IMR-90 (cell line): ENCODE measurements at regions not wholly inside any gene's neighbourhood (a gene's known extent, or its start where the extent isn't known, plus 50 kb on each side); places are given as distances from the start of the nearest gene placed in this dataset.

Source experiments
- ATAC-seq: fragments of 200-7000 bp; cut with Tn5 transposase; 2 replicates; pipeline ENCODE4 v1.9.1; 2020; ENCODE audit warnings: low read depth, mild to moderate bottlenecking, moderate library complexity
- BruUV-seq: library from RNA; stranded (reverse); fragments of 400-500 nt; replicated peaks from 2 replicates; lab custom pipeline; 2021; lab: Mats Ljungman, UMichigan
- CTCF ChIA-PET: fragments of 300-600 bp; formaldehyde crosslinking; extraction: SDS; loops from one replicate; lab custom pipeline; 2021; ENCODE audit warnings: antibody characterized with exemption; lab: Yijun Ruan, JAX
- POLR2A ChIA-PET: fragments of 300-600 bp; sonication (Branson Sonifier 250); formaldehyde crosslinking; loops from one replicate; lab custom pipeline; 2022; ENCODE audit warnings: antibody characterized with exemption; ENCODE audit not compliant: unreplicated experiment; lab: Charles Lee
- DNase-seq: peaks from one replicate; pipeline ENCODE4 v3.0.0; 2013
- H2AFZ ChIP-seq: replicated peaks from 2 replicates; pipeline ENCODE3; 2013; ENCODE audit warnings: low read length, mild to moderate bottlenecking; ENCODE audit not compliant: poor library complexity
- H2AK5ac ChIP-seq: 2 replicates; pipeline ENCODE4 v1.6.1; 2013; ENCODE audit warnings: low read depth, low read length, inconsistent platforms
- H2AK9ac ChIP-seq: replicated peaks from 2 replicates; pipeline ENCODE3; 2013; ENCODE audit warnings: mild to moderate bottlenecking, low read depth, low read length, moderate library complexity; ENCODE audit not compliant: poor library complexity
- H2BK120ac ChIP-seq: 2 replicates; pipeline ENCODE4 v1.6.1; 2013; ENCODE audit warnings: low read depth, low read length, inconsistent platforms
- H2BK15ac ChIP-seq: 3 replicates; pipeline ENCODE4 v1.6.1; 2013; ENCODE audit warnings: low read depth, low read length, inconsistent platforms
- H2BK20ac ChIP-seq: 2 replicates; pipeline ENCODE4 v1.6.1; 2013; ENCODE audit warnings: low read depth, mild to moderate bottlenecking, inconsistent platforms, low read length, moderate library complexity
- H2BK5ac ChIP-seq: 2 replicates; pipeline ENCODE4 v1.6.1; 2013; ENCODE audit warnings: mild to moderate bottlenecking, low read depth, low read length, inconsistent platforms; ENCODE audit not compliant: poor library complexity, severe bottlenecking
- H3K14ac ChIP-seq: replicated peaks from 2 replicates; pipeline ENCODE4 v1.6.1; 2013; ENCODE audit warnings: low read depth, low read length, inconsistent platforms
- H3K18ac ChIP-seq: 2 replicates; pipeline ENCODE4 v1.6.1; 2013; ENCODE audit warnings: low read depth, low read length, control low read depth
- H3K23ac ChIP-seq: 2 replicates; pipeline ENCODE4 v1.6.1; 2013; ENCODE audit warnings: low read depth, low read length, inconsistent platforms
- H3K27ac ChIP-seq: 2 replicates; pipeline ENCODE4 v1.5.1; 2013; ENCODE audit warnings: mild to moderate bottlenecking, control low read depth, low read length; ENCODE audit not compliant: insufficient read depth
- H3K27me3 ChIP-seq: 2 replicates; pipeline ENCODE4 v1.6.1; 2013; ENCODE audit warnings: low read length; ENCODE audit not compliant: control insufficient read depth, insufficient read depth
- H3K36me3 ChIP-seq: 2 replicates; pipeline ENCODE4 v1.6.1; 2013; ENCODE audit warnings: low read length, mixed read lengths; ENCODE audit not compliant: control insufficient read depth, insufficient read depth
- H3K4ac ChIP-seq: 2 replicates; pipeline ENCODE4 v1.6.1; 2013; ENCODE audit warnings: low read depth, low read length, inconsistent platforms
- H3K4me1 ChIP-seq: 2 replicates; pipeline ENCODE4 v1.6.1; 2013; ENCODE audit warnings: low read length, mixed read lengths; ENCODE audit not compliant: control insufficient read depth, insufficient read depth
- H3K4me2 ChIP-seq: 2 replicates; pipeline ENCODE4 v1.6.1; 2013; ENCODE audit warnings: low read depth, mild to moderate bottlenecking, control low read depth, low read length, moderate library complexity
- H3K4me3 ChIP-seq: 2 replicates; pipeline ENCODE4 v1.5.1; 2013; ENCODE audit warnings: low read depth, mild to moderate bottlenecking, control low read depth, low read length, moderate library complexity; ENCODE audit not compliant: insufficient read depth
- H3K56ac ChIP-seq: 2 replicates; pipeline ENCODE4 v1.6.1; 2013; ENCODE audit warnings: low read length, inconsistent platforms; ENCODE audit not compliant: insufficient read depth; ENCODE audit errors: extremely low read depth
- H3K79me1 ChIP-seq, 2 experiments: 2 replicates each; pipeline ENCODE4 v1.6.1; 2013; ENCODE audit warnings: low read length in 2 of 2, inconsistent platforms in 1 of 2, low read depth in 1 of 2
- H3K9ac ChIP-seq: 2 replicates; pipeline ENCODE4 v1.6.1; 2013; ENCODE audit warnings: low read depth, low read length, control low read depth
- H3K9me1 ChIP-seq: 2 replicates; pipeline ENCODE4 v1.6.1; 2013; ENCODE audit warnings: low read length, inconsistent platforms; ENCODE audit not compliant: insufficient read depth
- H3K9me3 ChIP-seq: 2 replicates; pipeline ENCODE4 v1.6.1; 2013; ENCODE audit warnings: low read length; ENCODE audit not compliant: control insufficient read depth, insufficient read depth
- H4K20me1 ChIP-seq: 2 replicates; pipeline ENCODE4 v1.6.1; 2013; ENCODE audit warnings: low read length, inconsistent platforms; ENCODE audit not compliant: insufficient read depth
- H4K5ac ChIP-seq: 2 replicates; pipeline ENCODE4 v1.6.1; 2013; ENCODE audit warnings: mild to moderate bottlenecking, low read depth, low read length, control low read depth
- H4K8ac ChIP-seq, 2 experiments: 2 replicates each; pipeline ENCODE4 v1.6.1; 2013; ENCODE audit warnings: low read depth in 2 of 2, low read length in 2 of 2, control low read depth in 1 of 2, inconsistent platforms in 1 of 2
- H4K91ac ChIP-seq: 2 replicates; pipeline ENCODE4 v1.6.1; 2013; ENCODE audit warnings: low read depth, low read length, inconsistent platforms; ENCODE audit not compliant: insufficient read depth
- BHLHE40 ChIP-seq: fragments of 150-350 bp; IDR thresholded peaks from 2 replicates; pipeline ENCODE4 v1.6.1; 2016; ENCODE audit warnings: mild to moderate bottlenecking, low read depth, low read length
- CEBPB ChIP-seq: IDR thresholded peaks from 2 replicates; pipeline ENCODE4 v1.6.1; 2012; ENCODE audit warnings: low read depth, low read length, improper control_type of control experiment
- CHD1 ChIP-seq: IDR thresholded peaks from 2 replicates; pipeline ENCODE4 v1.6.1; 2012; ENCODE audit warnings: low read depth, low read length, improper control_type of control experiment
- CTCF ChIP-seq: conservative IDR thresholded peaks from 2 replicates; pipeline ENCODE4 v1.5.1; 2012; ENCODE audit warnings: mild to moderate bottlenecking, low read depth, low read length, improper control_type of control experiment
- ELK1 ChIP-seq: fragments of 150-350 bp; IDR thresholded peaks from 2 replicates; pipeline ENCODE4 v1.6.1; 2016; ENCODE audit warnings: low read depth, mild to moderate bottlenecking, low read length, moderate library complexity, borderline replicate concordance
- FOS ChIP-seq: fragments of 150-350 bp; IDR thresholded peaks from 2 replicates; pipeline ENCODE4 v1.6.1; 2016; ENCODE audit warnings: low read depth, low read length
- MAZ ChIP-seq: IDR thresholded peaks from 2 replicates; pipeline ENCODE4 v1.6.1; 2012; ENCODE audit warnings: low read depth, mild to moderate bottlenecking, low read length, improper control_type of control experiment, moderate library complexity, borderline replicate concordance
- NFE2L2 ChIP-seq: fragments of 150-350 bp; IDR thresholded peaks from 2 replicates; pipeline ENCODE4 v1.6.1; 2016; ENCODE audit warnings: low read depth, mild to moderate bottlenecking, low read length
- POLR2A ChIP-seq: IDR thresholded peaks from 2 replicates; pipeline ENCODE4 v1.6.1; 2012; ENCODE audit warnings: mild to moderate bottlenecking, low read depth, low read length
- RAD21 ChIP-seq: IDR thresholded peaks from 2 replicates; pipeline ENCODE4 v1.6.1; 2012; ENCODE audit warnings: low read length, improper control_type of control experiment
- SMC3 ChIP-seq: fragments of 150-350 bp; IDR thresholded peaks from 2 replicates; pipeline ENCODE4 v1.6.1; 2016; ENCODE audit warnings: low read depth, mild to moderate bottlenecking, antibody characterized with exemption, low read length, moderate library complexity
- USF2 ChIP-seq: fragments of 150-350 bp; IDR thresholded peaks from 2 replicates; pipeline ENCODE4 v1.6.1; 2017; ENCODE audit warnings: mild to moderate bottlenecking, antibody characterized with exemption, low read length, low read depth
- WGBS, 2 experiments: methylation state at CpG; one replicate each; pipeline versions ENCODE4 v1.1.5 to v1.1.7; 2013; ENCODE audit warnings: missing lambda C conversion rate in 2 of 2; ENCODE audit not compliant: insufficient read length in 1 of 2; ENCODE audit errors: extremely low coverage in 2 of 2; 5-methylcytosine and 5-hydroxymethylcytosine counted together
- dilution Hi-C: fragments of 300-500 bp; cut with HindIII; formaldehyde crosslinking; loops from one replicate; pipeline ENCODE4 v1.14.3; 2018; ENCODE audit warnings: low sequenced_read_pairs; ENCODE audit not compliant: unreplicated experiment
- in situ Hi-C: fragments of 300-500 bp; cut with MboI; formaldehyde crosslinking; loops from 3 replicates; pipeline ENCODE4 v1.14.3; 2019; ENCODE audit warnings: low sequenced_read_pairs, inconsistent platforms, mixed read lengths
- intact Hi-C: fragments of 100-400 bp; cut with micrococcal nuclease; formaldehyde crosslinking; loops from 2 replicates; pipeline ENCODE4 v1.10.0; 2022

- dilution Hi-C loops (no loop called here), in situ Hi-C loops (no loop called here), intact Hi-C loops (no loop called here)
- Histone ChIP-seq H2BK20ac (no peak overlapping the region), H3K9me1 (no peaks in the 10 kb centered on the region), H3K36me3 (no peaks in the 10 kb centered on the region), H2BK5ac (no peak overlapping the region), H2AFZ (no peak overlapping the region), H3K23ac (no peak overlapping the region), H3K4ac (no peak overlapping the region), H3K27ac (no peak overlapping the region), H2AK5ac (no peak overlapping the region), H4K91ac (no peak overlapping the region), H4K5ac (no peak overlapping the region), H3K9ac (no peak overlapping the region), H3K18ac (no peak overlapping the region), H3K9me3 (0 out of 2 replicates have a peak, but pooled peaks cover 2% of the 10 kb centered on the region), H2BK15ac (no peak overlapping the region), H3K4me1 (no peaks in the 10 kb centered on the region), H4K20me1 (no peaks in the 10 kb centered on the region), H3K4me3 (no peak overlapping the region), H3K79me1 (no peaks in the 10 kb centered on the region), H4K8ac (no peak overlapping the region), H3K27me3 (no peaks in the 10 kb centered on the region; the same call in 1 of the 2 replicates), H3K4me2 (no peak overlapping the region), H2AK9ac (no peak overlapping the region), H3K14ac (no peak overlapping the region), H2BK120ac (no peak overlapping the region), H3K56ac (no peak overlapping the region)
- 53% methylated on average over 2 of the region's 5 CpGs; no CpG with 5 or more reads in 1 of the 2 experiments for WGBS, 2 experiments
- no peak for ATAC-seq
- no TSS peak for BruUV-seq
- ChIA-PET CTCF (no interaction called here), POLR2A (interaction anchor here (0.7 kb wide), 1 partner anchor 102 kb away, joined by 5 read pairs; no protein-coding TSS in a partner anchor)
- no peak for DNase-seq
- no peak for TF ChIP-seq SMC3
- no peak for TF ChIP-seq CTCF
- no peak for TF ChIP-seq MAZ
- no peak for TF ChIP-seq ELK1
- TF ChIP-seq POLR2A = no peak
- no peak for TF ChIP-seq FOS
- TF ChIP-seq CEBPB = no peak
- TF ChIP-seq USF2 = no peak
- no peak for TF ChIP-seq NFE2L2
- no peak for TF ChIP-seq BHLHE40
- TF ChIP-seq RAD21 = no peak
- no peak for TF ChIP-seq CHD1
These were observed 60.0 kb upstream of the HDAC4 start for GRCh38 chr2:239460780-239461179.
